Activated T-helper 9 cell treated with anti-CD3 and anti-CD28 coated beads, Interleukin-2, amount 50 U/mL, for 16 hours (primary cell): ENCODE measurements at regions not wholly inside any gene's neighbourhood (a gene's known extent, or its start where the extent isn't known, plus 50 kb on each side); places are given as distances from the start of the nearest gene placed in this dataset.

ENCODE experiments used
- DNase-seq: peaks from one replicate; pipeline ENCODE4 v3.0.0-alpha.2; 2020; ENCODE audit warnings: low read depth

- DNase-seq: no peak
Measured at GRCh38 chr2:204012072-204012653, 75.6 kb downstream of the ICOS start.

- no peak for DNase-seq
Measured at GRCh38 chr2:204015118-204015843, 78.7 kb downstream of the ICOS start.

GRCh38 chr2:204018717-204019116, 82.2 kb downstream of the ICOS start:
- no peak for DNase-seq

- DNase-seq: peak; percentile 30
Measured at GRCh38 chr2:204019572-204020501, 83.3 kb downstream of the ICOS start.

- no peak for DNase-seq
Measured at GRCh38 chr2:204021290-204022081, 84.9 kb downstream of the ICOS start.

- DNase-seq: no peak
Measured at GRCh38 chr2:204022550-204022949, 86.0 kb downstream of the ICOS start.

GRCh38 chr2:204023088-204023487, 86.5 kb downstream of the ICOS start:
- no peak for DNase-seq

- DNase-seq: no peak
Measured at GRCh38 chr2:204024503-204024902, 87.9 kb downstream of the ICOS start.

GRCh38 chr2:204024906-204025475, 88.4 kb downstream of the ICOS start:
- DNase-seq: no peak

- no peak for DNase-seq
Measured at GRCh38 chr2:204026294-204026693, 89.7 kb downstream of the ICOS start.

GRCh38 chr2:204027091-204027490, 90.5 kb downstream of the ICOS start:
- no peak for DNase-seq

- no peak for DNase-seq
Measured at GRCh38 chr2:204030322-204030721, 93.8 kb downstream of the ICOS start.

- DNase-seq: no peak
Measured at GRCh38 chr2:204031056-204031455, 94.5 kb downstream of the ICOS start.

GRCh38 chr2:204032301-204032700, 95.7 kb downstream of the ICOS start:
- no peak for DNase-seq

GRCh38 chr2:204033611-204034495, 97.3 kb downstream of the ICOS start:
- no peak for DNase-seq

GRCh38 chr2:204036706-204037105, 100.1 kb downstream of the ICOS start:
- no peak for DNase-seq

- no peak for DNase-seq
Measured at GRCh38 chr2:204037286-204037685, 100.7 kb downstream of the ICOS start.

- DNase-seq: no peak
Measured at GRCh38 chr2:204039298-204039838, 102.8 kb downstream of the ICOS start.

GRCh38 chr2:204040016-204040415, 103.5 kb downstream of the ICOS start:
- no peak for DNase-seq

- DNase-seq: no peak
Measured at GRCh38 chr2:204042401-204042800, 105.8 kb downstream of the ICOS start.
